ENCODE measurements at regions not wholly inside any gene's neighbourhood (a gene's known extent, or its start where the extent isn't known, plus 50 kb on each side); places are given as distances from the start of the nearest gene placed in this dataset.

- H3K4me1 ChIP-seq, result no peaks in the 10 kb centered on the region
- H3K4me3 ChIP-seq, result no peak overlapping the region
- no peaks in the 10 kb centered on the region for H3K36me3 ChIP-seq
- peaks cover 0 to 3% (median 0%) of the 10 kb centered on the region in 11 donors for H3K9me3 ChIP-seq
- WGBS, 2 donors, result 65 to 71% methylated on average over 1 of the region's 1 CpG
- no peak overlapping the region for H3K27ac ChIP-seq
- TF ChIP-seq CTCF (IDR thresholded peaks at IDR 0.05), result no peak
- H3K27me3 ChIP-seq, result peaks cover 0 to 4% (median 0%) of the 10 kb centered on the region in 7 donors
- intact Hi-C loops (cut with DNase I), result no loop called here
- ATAC-seq, result no peak
- no peak for DNase-seq
These were observed 78.3 kb upstream of the KCTD3 start for GRCh38 chr1:215488850-215489249.

- no peak for TF ChIP-seq CTCF (IDR thresholded peaks at IDR 0.05)
- ATAC-seq (no peak), DNase-seq (no peak)
- 77 to 81% methylated on average over 3 of the region's 3 CpGs for WGBS, 2 donors
- peaks cover 0 to 3% (median 0%) of the 10 kb centered on the region in 11 donors for H3K9me3 ChIP-seq
- no peaks in the 10 kb centered on the region for H3K4me1 ChIP-seq
- no peak overlapping the region for H3K4me3 ChIP-seq
- H3K36me3 ChIP-seq, result no peaks in the 10 kb centered on the region
- H3K27ac ChIP-seq, result no peak overlapping the region
- intact Hi-C loops (cut with DNase I), result no loop called here
- H3K27me3 ChIP-seq, result no peaks in the 10 kb centered on the region
These were observed 77.1 kb upstream of the KCTD3 start for GRCh38 chr1:215489771-215490565.

- Histone ChIP-seq H3K9me3 (no peaks in the 10 kb centered on the region), H3K27ac (no peak overlapping the region), H3K36me3 (no peaks in the 10 kb centered on the region), H3K27me3 (peaks cover 0 to 5% (median 0%) of the 10 kb centered on the region in 7 donors), H3K4me3 (no peak overlapping the region), H3K4me1 (no peaks in the 10 kb centered on the region)
- ATAC-seq (no peak), DNase-seq (no peak)
- intact Hi-C loops (cut with DNase I), result no loop called here
- 87 to 88% methylated on average over 7 of the region's 7 CpGs for WGBS, 2 donors
- no peak for TF ChIP-seq CTCF (IDR thresholded peaks at IDR 0.05)
These were observed 69.6 kb upstream of the KCTD3 start for GRCh38 chr1:215497528-215497927.

- intact Hi-C loops (cut with DNase I), result no loop called here
- H3K36me3 ChIP-seq, result no peaks in the 10 kb centered on the region
- no peak overlapping the region for H3K4me3 ChIP-seq
- no peaks in the 10 kb centered on the region for H3K4me1 ChIP-seq
- H3K9me3 ChIP-seq, result no peaks in the 10 kb centered on the region
- no peak for TF ChIP-seq CTCF (IDR thresholded peaks at IDR 0.05)
- no peak overlapping the region for H3K27ac ChIP-seq
- H3K27me3 ChIP-seq, result peaks cover 0 to 5% (median 0%) of the 10 kb centered on the region in 7 donors
- DNase-seq, result no peak
- 83 to 84% methylated on average over 4 of the region's 4 CpGs for WGBS, 2 donors
- ATAC-seq, result no peak
These were observed 65.6 kb upstream of the KCTD3 start for GRCh38 chr1:215501496-215501895.

All from heart right ventricle (tissue), 16 donors.